RPMI8226 (cell line): ENCODE measurements at regions not wholly inside any gene's neighbourhood (a gene's known extent, or its start where the extent isn't known, plus 50 kb on each side); places are given as distances from the start of the nearest gene placed in this dataset.

Experiments
- DNase-seq: peaks from one replicate; pipeline ENCODE4 v3.0.0-alpha.2; 2015

GRCh38 chr1:106022312-106022902 lies 1034.1 kb upstream of the PRMT6 start:
- DNase-seq, result no peak

GRCh38 chr1:106027871-106028270 lies 1028.6 kb upstream of the PRMT6 start:
- DNase-seq, result no peak

DNA sequence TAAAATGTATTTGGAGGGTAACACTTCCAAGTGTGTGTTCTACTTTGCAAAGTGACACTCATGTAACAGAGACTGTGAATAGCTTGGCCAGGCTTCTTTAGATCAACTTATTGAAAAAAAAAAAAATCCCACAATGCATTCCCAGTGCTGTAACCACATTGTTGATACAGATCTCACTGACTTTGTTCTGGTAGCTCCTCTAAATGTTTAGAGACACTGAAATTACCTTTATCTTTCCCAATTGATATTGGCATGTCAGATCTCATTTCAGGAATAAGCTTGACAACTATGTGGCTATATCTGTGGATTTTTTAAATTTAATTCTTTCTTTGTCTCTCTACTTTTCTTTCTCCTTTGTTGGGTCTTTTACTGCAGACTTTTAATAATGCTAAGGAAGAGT lies 1018.9 kb upstream of the PRMT6 start:
- no peak for DNase-seq

DNA sequence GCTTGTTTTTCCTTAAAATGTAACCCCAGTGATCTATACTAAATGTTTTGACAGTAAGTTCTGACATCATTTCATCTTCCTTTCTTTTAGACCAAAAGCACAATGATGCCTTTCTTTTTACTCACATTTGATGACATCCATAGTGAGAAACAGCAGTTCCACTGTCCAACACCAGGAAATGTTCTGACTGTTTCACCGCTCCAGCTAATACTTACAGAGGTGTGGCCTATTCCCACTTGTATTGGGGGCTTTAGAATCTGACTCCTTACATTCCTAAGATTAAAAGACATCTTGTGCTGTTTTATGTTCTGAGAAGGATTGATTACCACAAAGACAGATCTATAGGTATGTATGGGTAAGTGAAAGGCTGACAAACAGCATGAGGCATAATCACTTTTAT lies 1018.2 kb upstream of the PRMT6 start:
- no peak for DNase-seq

GRCh38 chr1:106043971-106044370 lies 1012.5 kb upstream of the PRMT6 start:
- DNase-seq, result no peak

GRCh38 chr1:106047210-106047609 lies 1009.3 kb upstream of the PRMT6 start:
- no peak for DNase-seq

DNA sequence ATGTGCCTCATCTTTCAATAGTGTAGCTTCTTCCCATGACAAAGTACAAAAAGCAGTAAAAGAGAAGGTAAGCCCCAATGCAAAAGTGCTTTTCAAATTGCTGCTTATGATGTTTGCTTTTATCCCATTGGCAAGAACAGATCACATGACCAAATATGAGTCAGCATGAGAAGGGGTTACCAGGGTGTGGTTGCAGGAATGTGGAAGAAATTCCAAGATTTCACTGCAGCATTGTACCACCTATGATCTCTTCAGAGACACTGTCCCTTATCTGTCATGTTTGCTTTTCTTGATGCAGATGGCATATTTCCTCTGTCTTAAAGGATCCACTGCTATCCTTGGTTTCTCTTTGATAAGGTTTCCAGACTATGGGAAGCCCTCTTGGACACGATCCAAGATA lies 1006.9 kb upstream of the PRMT6 start:
- DNase-seq, result no peak

GRCh38 chr1:106055855-106056254 lies 1000.6 kb upstream of the PRMT6 start:
- DNase-seq, result no peak

DNA sequence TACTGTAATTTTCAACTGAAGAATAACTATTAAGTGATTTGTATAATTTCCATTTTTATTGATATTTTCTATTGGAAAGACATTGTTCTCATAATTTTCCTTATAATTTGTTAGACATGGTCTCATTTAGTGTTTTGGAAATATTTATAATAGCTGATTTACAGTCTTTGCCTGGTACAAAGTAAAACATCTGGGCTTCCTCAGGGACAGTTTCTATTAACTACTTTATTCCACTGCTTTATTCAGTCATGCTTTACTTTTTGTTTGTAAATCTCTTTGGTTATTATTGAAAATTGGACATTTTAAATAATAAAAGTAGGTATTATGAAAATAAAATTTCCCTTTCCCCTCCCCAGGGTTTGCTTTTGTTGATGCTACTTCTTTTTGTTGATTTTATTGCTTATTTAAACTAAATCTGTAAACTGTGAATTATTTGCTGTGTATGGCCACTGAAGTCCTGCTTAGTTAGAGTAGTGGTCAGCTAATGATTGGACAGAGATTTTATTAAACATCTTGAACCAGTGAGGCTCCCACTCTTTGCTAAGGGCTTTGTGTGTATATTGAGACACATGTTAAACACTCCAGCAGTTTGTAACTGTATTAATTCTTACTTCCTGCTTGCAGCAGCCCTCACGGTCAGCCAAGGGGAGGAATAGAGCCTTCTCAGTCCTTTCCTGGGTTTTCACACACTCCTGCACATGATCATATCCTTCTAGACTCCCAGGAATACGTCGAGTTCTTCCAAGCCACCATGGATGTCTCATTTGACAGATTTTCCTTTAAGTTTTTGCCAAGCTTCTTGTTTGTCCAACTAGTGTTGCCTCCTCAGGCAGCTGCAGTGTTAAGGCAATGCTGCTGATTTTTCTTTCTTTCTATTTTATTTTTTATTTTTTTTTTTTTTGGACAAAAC lies 994.6 kb upstream of the PRMT6 start:
- no peak for DNase-seq

DNA sequence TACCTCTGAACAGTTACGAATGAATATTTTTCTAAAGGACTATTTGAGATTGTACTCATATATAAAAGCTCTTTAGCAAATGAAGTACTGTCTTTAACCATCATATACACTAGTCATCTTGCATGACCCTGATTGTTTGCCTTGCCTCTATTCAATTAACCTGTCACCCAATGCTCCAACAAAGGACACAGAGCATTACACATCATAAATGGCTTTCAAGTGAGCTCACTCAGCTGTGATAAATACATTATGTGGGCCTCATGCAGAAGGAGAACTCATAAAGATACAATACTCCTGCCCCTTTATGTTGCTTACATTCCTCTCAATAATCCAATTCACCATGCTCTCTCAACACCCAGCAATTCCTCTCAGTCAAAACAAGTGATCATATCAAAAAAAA lies 993.0 kb upstream of the PRMT6 start:
- DNase-seq, result no peak

DNA sequence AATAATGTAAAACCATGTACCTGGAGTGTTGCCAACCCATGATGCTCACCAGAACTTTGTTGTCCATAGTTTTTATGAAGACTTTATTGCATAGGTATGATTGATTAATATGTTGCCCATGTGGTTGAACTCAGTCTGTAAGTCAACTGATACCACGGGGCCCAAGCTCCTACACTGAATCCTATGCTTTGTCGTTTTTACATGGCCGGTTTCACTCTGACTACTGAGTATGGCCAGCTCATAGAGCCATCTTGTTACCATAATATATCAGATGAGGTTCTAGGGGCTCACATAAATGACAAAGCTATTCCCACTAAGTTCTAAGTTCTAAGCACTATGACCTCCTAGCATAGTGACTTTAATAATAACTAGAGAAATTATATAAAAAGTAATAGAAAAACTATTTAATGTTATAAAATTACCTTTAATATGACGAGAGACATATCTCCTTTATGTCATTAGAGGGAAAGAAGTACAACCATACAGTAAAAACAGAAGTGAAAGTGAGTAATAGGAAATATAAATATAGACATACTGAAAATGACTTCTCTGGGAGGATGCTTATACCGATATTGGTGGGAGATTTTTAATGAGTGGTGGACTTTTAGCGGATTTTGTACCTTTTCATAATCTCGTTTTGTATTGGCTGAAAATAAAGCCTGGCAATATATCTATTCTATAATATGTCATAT lies 983.4 kb upstream of the PRMT6 start:
- no peak for DNase-seq

DNA sequence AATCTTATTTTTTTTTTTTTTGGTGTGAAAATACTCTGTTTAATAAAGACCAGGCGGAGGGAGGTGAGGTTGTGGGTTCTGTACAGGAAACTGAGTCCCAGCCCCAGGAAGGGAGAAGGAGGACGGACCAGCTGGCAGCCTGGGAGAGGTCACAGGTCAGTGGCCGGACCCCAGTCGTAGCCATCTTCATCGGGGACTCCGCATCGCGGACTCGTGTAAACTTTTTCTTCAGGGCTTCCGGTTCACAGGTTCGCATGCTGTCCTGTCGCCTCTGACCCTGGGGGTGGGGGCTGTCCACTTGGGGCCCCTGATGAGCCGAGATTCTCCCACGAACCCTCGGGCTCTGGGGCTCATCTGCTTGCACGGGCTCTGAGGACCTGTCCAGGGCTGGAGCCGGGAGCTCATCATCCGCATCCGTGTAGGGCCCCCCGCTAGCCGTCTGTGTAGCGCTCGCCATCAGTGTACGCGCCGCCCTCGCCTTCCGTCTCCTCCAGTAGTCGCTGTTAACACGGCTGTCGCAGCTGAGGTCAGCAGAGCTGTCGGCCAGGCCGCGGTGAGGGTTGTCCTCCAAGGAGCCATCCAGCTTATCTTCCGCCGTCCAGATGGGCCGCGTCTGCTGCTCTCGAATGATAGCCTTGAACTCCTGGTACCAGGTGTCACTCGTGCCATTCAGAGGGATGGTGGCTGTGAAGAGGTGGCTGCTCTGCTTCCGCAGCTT lies 975.7 kb upstream of the PRMT6 start:
- DNase-seq, result peak; percentile 5

- no peak for DNase-seq
These were observed 945.4 kb upstream of the PRMT6 start for GRCh38 chr1:106111044-106111443.

GRCh38 chr1:106113851-106114250 lies 942.6 kb upstream of the PRMT6 start:
- DNase-seq, result no peak

GRCh38 chr1:106120789-106121188 lies 935.7 kb upstream of the PRMT6 start:
- DNase-seq, result no peak

- no peak for DNase-seq
These were observed 934.7 kb upstream of the PRMT6 start for GRCh38 chr1:106121728-106122127.

DNA sequence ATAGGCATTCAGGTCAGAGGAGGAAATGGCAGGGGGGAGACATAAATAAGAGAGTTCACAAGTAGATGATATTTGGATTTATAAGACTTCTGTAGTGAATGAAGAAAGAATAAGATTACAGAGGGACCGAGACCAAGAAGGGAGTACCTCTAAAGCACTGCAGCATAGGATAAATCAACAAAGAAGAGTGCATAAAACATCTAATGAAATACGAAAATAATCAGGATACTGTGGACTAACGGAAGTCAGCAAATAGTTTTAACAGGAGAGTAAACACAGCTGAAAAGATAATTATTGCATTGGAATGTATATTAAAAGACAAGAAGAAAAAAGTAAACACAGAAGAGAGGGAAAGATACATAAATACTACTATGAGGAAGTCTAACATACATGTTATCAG lies 921.9 kb upstream of the PRMT6 start:
- DNase-seq, result no peak

DNA sequence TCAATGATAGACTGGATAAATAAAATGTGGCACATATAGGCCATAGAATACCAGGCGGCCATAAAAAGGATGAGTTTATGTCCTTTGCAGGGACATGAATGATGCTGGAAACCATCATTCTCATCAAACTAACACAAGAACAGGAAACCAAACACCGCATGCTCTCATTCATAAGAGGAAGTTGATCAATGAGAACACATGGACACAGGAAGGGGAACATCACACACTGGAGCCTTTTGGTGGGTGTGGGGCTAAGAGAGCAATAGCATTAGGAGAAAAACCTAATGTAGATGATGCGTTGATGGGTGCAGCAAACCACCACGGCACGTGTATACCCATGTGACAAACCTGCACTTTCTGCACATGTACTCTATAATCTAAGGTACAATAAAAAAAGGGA lies 883.4 kb upstream of the PRMT6 start:
- no peak for DNase-seq

DNA sequence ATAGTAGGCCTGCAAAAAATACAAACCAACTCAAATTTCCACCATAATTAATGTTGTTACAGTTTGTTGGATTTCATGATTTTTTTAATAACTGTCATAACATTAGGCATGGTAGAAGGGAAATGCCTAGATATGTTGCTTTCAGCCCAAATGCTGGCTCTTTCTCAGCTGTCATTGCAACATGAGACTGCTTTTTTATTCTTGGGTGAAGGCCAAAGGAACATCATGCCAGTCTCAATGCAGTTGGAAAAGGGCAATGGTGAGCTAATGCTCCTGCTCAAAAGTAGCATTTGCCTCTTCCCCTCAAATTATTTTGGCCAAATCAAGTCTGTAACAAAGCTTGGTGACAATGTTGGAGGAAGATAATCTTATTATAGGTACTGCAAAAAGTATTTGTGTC lies 877.7 kb upstream of the PRMT6 start:
- DNase-seq, result no peak

DNA sequence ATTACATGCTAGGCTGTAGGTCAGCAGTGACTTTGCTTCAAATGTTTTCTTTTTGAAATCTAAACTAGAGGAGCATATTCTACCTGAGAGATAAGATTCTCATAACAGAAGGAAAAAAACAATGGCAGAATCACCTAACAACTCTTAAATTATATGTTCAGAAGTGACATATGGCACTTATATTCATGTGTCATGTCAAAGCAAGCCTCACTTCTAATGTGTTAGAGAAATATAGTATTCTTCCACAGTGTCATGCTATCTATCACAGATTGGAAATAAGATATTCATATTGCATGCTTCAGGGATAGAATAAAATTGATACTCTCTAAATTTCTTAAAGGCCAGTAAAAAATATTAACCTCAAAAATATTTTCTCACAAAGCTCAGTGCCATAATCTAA lies 874.6 kb upstream of the PRMT6 start:
- no peak for DNase-seq

DNA sequence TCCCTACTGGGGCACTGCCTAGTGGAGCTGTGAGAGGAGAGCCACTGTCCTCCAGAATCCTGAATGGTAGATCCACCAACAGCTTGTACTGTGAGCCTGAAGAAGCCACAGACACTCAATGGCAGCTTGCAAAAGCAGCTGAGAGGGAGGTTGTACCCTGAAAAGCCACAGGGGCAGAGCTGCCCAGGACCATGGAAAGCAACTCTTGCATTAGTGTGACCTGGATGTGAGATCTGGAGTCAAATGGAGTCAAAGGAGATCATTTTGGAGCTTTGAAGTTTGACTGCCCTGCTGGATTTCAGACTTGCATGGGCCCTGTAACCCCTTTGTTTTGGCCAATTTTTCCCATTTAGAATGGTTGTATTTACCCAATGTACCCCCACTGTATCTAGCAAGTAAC lies 871.4 kb upstream of the PRMT6 start:
- no peak for DNase-seq

- DNase-seq, result no peak
These were observed 866.7 kb upstream of the PRMT6 start for GRCh38 chr1:106189780-106190179.

DNA sequence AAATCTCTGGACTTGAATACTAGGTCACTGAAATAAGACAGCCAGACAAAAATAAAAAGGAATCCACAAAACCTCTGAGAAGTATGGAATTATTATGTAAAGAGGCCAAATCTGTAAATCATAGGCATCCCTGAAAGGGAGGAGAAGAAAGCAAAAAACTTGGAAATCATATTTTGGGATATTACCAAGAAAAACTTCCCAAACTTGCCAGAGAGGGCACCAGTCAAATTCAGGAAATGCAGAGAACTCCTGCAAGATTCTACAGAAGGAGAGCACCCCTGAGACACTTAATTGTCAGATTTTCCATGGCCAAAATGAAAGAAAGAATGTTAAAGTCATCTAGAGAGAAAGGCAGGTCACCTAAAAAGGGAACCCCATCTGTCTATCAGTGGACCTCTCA lies 862.3 kb upstream of the PRMT6 start:
- no peak for DNase-seq
